IMR-90 (cell line): ENCODE measurements at regions not wholly inside any gene's neighbourhood (a gene's known extent, or its start where the extent isn't known, plus 50 kb on each side); places are given as distances from the start of the nearest gene placed in this dataset.

Experiments
- ATAC-seq: fragments of 200-7000 bp; cut with Tn5 transposase; 2 replicates; pipeline ENCODE4 v1.9.1; 2020; ENCODE audit warnings: low read depth, mild to moderate bottlenecking, moderate library complexity
- BruUV-seq: library from RNA; stranded (reverse); fragments of 400-500 nt; replicated peaks from 2 replicates; lab custom pipeline; 2021; lab: Mats Ljungman, UMichigan
- CTCF ChIA-PET: fragments of 300-600 bp; formaldehyde crosslinking; extraction: SDS; loops from one replicate; lab custom pipeline; 2021; ENCODE audit warnings: antibody characterized with exemption; lab: Yijun Ruan, JAX
- POLR2A ChIA-PET: fragments of 300-600 bp; sonication (Branson Sonifier 250); formaldehyde crosslinking; loops from one replicate; lab custom pipeline; 2022; ENCODE audit warnings: antibody characterized with exemption; ENCODE audit not compliant: unreplicated experiment; lab: Charles Lee
- DNase-seq: peaks from one replicate; pipeline ENCODE4 v3.0.0; 2013
- H2AFZ ChIP-seq: replicated peaks from 2 replicates; pipeline ENCODE3; 2013; ENCODE audit warnings: low read length, mild to moderate bottlenecking; ENCODE audit not compliant: poor library complexity
- H2AK5ac ChIP-seq: 2 replicates; pipeline ENCODE4 v1.6.1; 2013; ENCODE audit warnings: low read depth, low read length, inconsistent platforms
- H2AK9ac ChIP-seq: replicated peaks from 2 replicates; pipeline ENCODE3; 2013; ENCODE audit warnings: mild to moderate bottlenecking, low read depth, low read length, moderate library complexity; ENCODE audit not compliant: poor library complexity
- H2BK120ac ChIP-seq: 2 replicates; pipeline ENCODE4 v1.6.1; 2013; ENCODE audit warnings: low read depth, low read length, inconsistent platforms
- H2BK15ac ChIP-seq: 3 replicates; pipeline ENCODE4 v1.6.1; 2013; ENCODE audit warnings: low read depth, low read length, inconsistent platforms
- H2BK20ac ChIP-seq: 2 replicates; pipeline ENCODE4 v1.6.1; 2013; ENCODE audit warnings: low read depth, mild to moderate bottlenecking, inconsistent platforms, low read length, moderate library complexity
- H2BK5ac ChIP-seq: 2 replicates; pipeline ENCODE4 v1.6.1; 2013; ENCODE audit warnings: mild to moderate bottlenecking, low read depth, low read length, inconsistent platforms; ENCODE audit not compliant: poor library complexity, severe bottlenecking
- H3K14ac ChIP-seq: replicated peaks from 2 replicates; pipeline ENCODE4 v1.6.1; 2013; ENCODE audit warnings: low read depth, low read length, inconsistent platforms
- H3K18ac ChIP-seq: 2 replicates; pipeline ENCODE4 v1.6.1; 2013; ENCODE audit warnings: low read depth, low read length, control low read depth
- H3K23ac ChIP-seq: 2 replicates; pipeline ENCODE4 v1.6.1; 2013; ENCODE audit warnings: low read depth, low read length, inconsistent platforms
- H3K27ac ChIP-seq: 2 replicates; pipeline ENCODE4 v1.5.1; 2013; ENCODE audit warnings: mild to moderate bottlenecking, control low read depth, low read length; ENCODE audit not compliant: insufficient read depth
- H3K27me3 ChIP-seq: 2 replicates; pipeline ENCODE4 v1.6.1; 2013; ENCODE audit warnings: low read length; ENCODE audit not compliant: control insufficient read depth, insufficient read depth
- H3K36me3 ChIP-seq: 2 replicates; pipeline ENCODE4 v1.6.1; 2013; ENCODE audit warnings: low read length, mixed read lengths; ENCODE audit not compliant: control insufficient read depth, insufficient read depth
- H3K4ac ChIP-seq: 2 replicates; pipeline ENCODE4 v1.6.1; 2013; ENCODE audit warnings: low read depth, low read length, inconsistent platforms
- H3K4me1 ChIP-seq: 2 replicates; pipeline ENCODE4 v1.6.1; 2013; ENCODE audit warnings: low read length, mixed read lengths; ENCODE audit not compliant: control insufficient read depth, insufficient read depth
- H3K4me2 ChIP-seq: 2 replicates; pipeline ENCODE4 v1.6.1; 2013; ENCODE audit warnings: low read depth, mild to moderate bottlenecking, control low read depth, low read length, moderate library complexity
- H3K4me3 ChIP-seq: 2 replicates; pipeline ENCODE4 v1.5.1; 2013; ENCODE audit warnings: low read depth, mild to moderate bottlenecking, control low read depth, low read length, moderate library complexity; ENCODE audit not compliant: insufficient read depth
- H3K56ac ChIP-seq: 2 replicates; pipeline ENCODE4 v1.6.1; 2013; ENCODE audit warnings: low read length, inconsistent platforms; ENCODE audit not compliant: insufficient read depth; ENCODE audit errors: extremely low read depth
- H3K79me1 ChIP-seq, 2 experiments: 2 replicates each; pipeline ENCODE4 v1.6.1; 2013; ENCODE audit warnings: low read length in 2 of 2, inconsistent platforms in 1 of 2, low read depth in 1 of 2
- H3K9ac ChIP-seq: 2 replicates; pipeline ENCODE4 v1.6.1; 2013; ENCODE audit warnings: low read depth, low read length, control low read depth
- H3K9me1 ChIP-seq: 2 replicates; pipeline ENCODE4 v1.6.1; 2013; ENCODE audit warnings: low read length, inconsistent platforms; ENCODE audit not compliant: insufficient read depth
- H3K9me3 ChIP-seq: 2 replicates; pipeline ENCODE4 v1.6.1; 2013; ENCODE audit warnings: low read length; ENCODE audit not compliant: control insufficient read depth, insufficient read depth
- H4K20me1 ChIP-seq: 2 replicates; pipeline ENCODE4 v1.6.1; 2013; ENCODE audit warnings: low read length, inconsistent platforms; ENCODE audit not compliant: insufficient read depth
- H4K5ac ChIP-seq: 2 replicates; pipeline ENCODE4 v1.6.1; 2013; ENCODE audit warnings: mild to moderate bottlenecking, low read depth, low read length, control low read depth
- H4K8ac ChIP-seq, 2 experiments: 2 replicates each; pipeline ENCODE4 v1.6.1; 2013; ENCODE audit warnings: low read depth in 2 of 2, low read length in 2 of 2, control low read depth in 1 of 2, inconsistent platforms in 1 of 2
- H4K91ac ChIP-seq: 2 replicates; pipeline ENCODE4 v1.6.1; 2013; ENCODE audit warnings: low read depth, low read length, inconsistent platforms; ENCODE audit not compliant: insufficient read depth
- CEBPB ChIP-seq: IDR thresholded peaks from 2 replicates; pipeline ENCODE4 v1.6.1; 2012; ENCODE audit warnings: low read depth, low read length, improper control_type of control experiment
- CHD1 ChIP-seq: IDR thresholded peaks from 2 replicates; pipeline ENCODE4 v1.6.1; 2012; ENCODE audit warnings: low read depth, low read length, improper control_type of control experiment
- MAZ ChIP-seq: IDR thresholded peaks from 2 replicates; pipeline ENCODE4 v1.6.1; 2012; ENCODE audit warnings: low read depth, mild to moderate bottlenecking, low read length, improper control_type of control experiment, moderate library complexity, borderline replicate concordance
- MXI1 ChIP-seq: IDR thresholded peaks from 2 replicates; pipeline ENCODE4 v1.6.1; 2012; ENCODE audit warnings: low read depth, mild to moderate bottlenecking, low read length, moderate library complexity, borderline replicate concordance
- NFE2L2 ChIP-seq: fragments of 150-350 bp; IDR thresholded peaks from 2 replicates; pipeline ENCODE4 v1.6.1; 2016; ENCODE audit warnings: low read depth, mild to moderate bottlenecking, low read length
- RCOR1 ChIP-seq: IDR thresholded peaks from 2 replicates; pipeline ENCODE4 v1.6.1; 2012; ENCODE audit warnings: mild to moderate bottlenecking, low read length, improper control_type of control experiment; ENCODE audit not compliant: insufficient replicate concordance
- SMC3 ChIP-seq: fragments of 150-350 bp; IDR thresholded peaks from 2 replicates; pipeline ENCODE4 v1.6.1; 2016; ENCODE audit warnings: low read depth, mild to moderate bottlenecking, antibody characterized with exemption, low read length, moderate library complexity
- WGBS, 2 experiments: methylation state at CpG; one replicate each; pipeline versions ENCODE4 v1.1.5 to v1.1.7; 2013; ENCODE audit warnings: missing lambda C conversion rate in 2 of 2; ENCODE audit not compliant: insufficient read length in 1 of 2; ENCODE audit errors: extremely low coverage in 2 of 2; 5-methylcytosine and 5-hydroxymethylcytosine counted together
- dilution Hi-C: fragments of 300-500 bp; cut with HindIII; formaldehyde crosslinking; loops from one replicate; pipeline ENCODE4 v1.14.3; 2018; ENCODE audit warnings: low sequenced_read_pairs; ENCODE audit not compliant: unreplicated experiment
- in situ Hi-C: fragments of 300-500 bp; cut with MboI; formaldehyde crosslinking; loops from 3 replicates; pipeline ENCODE4 v1.14.3; 2019; ENCODE audit warnings: low sequenced_read_pairs, inconsistent platforms, mixed read lengths
- intact Hi-C: fragments of 100-400 bp; cut with micrococcal nuclease; formaldehyde crosslinking; loops from 2 replicates; pipeline ENCODE4 v1.10.0; 2022
- TF ChIP-seq, protein P1 (sequence below): conservative IDR thresholded peaks from 2 replicates; pipeline ENCODE4 v1.5.1; 2012; ENCODE audit warnings: mild to moderate bottlenecking, low read depth, low read length, improper control_type of control experiment
- TF ChIP-seq, protein P2 (sequence below): fragments of 150-350 bp; IDR thresholded peaks from 2 replicates; pipeline ENCODE4 v1.6.1; 2017; ENCODE audit warnings: mild to moderate bottlenecking, antibody characterized with exemption, low read length, low read depth

DNA sequence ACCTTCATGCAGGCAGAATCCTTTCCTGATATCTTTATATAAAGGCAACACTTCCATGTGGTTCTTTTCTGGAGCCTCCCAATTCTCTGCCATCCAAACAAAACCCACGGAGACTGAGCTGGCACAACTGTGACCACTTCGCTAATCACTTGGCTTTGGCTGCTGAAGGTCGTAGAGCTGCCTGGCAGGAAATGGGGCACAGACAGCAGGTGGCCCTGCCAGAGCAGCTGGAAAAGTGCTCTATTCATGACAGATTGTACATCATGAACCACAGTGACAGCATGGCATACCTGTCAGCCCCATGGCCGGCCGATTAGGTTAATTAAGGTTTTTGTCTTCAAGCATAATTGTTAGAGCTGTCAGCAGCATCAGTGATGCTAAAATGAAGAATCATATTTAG is 141.9 kb upstream of the ANKRD55 start:
- intact Hi-C loops (no loop called here), in situ Hi-C loops (no loop called here), dilution Hi-C loops (no loop called here)
- no peak for DNase-seq
- no peaks in the 10 kb centered on the region for H3K9me1 ChIP-seq
- ChIA-PET CTCF (interaction anchor here (1.1 kb wide), 1 partner anchor 40 kb away, joined by 3 read pairs; no protein-coding TSS in a partner anchor), POLR2A (no interaction called here)
- no peak overlapping the region for H3K23ac ChIP-seq
- H3K9me3 ChIP-seq, result peaks cover 5% of the 10 kb centered on the region; the same call in 1 of the 2 replicates
- H3K4me3 ChIP-seq, result no peak overlapping the region
- WGBS, 2 experiments, result no CpG with 5 or more reads among the region's 5 CpGs
- no peaks in the 10 kb centered on the region for H3K36me3 ChIP-seq
- H2AK9ac ChIP-seq, result no peak overlapping the region
- no peak overlapping the region for H4K8ac ChIP-seq
- no peak overlapping the region for H3K18ac ChIP-seq
- H4K91ac ChIP-seq, result no peak overlapping the region
- no peaks in the 10 kb centered on the region for H3K79me1 ChIP-seq
- no peak overlapping the region for H3K4me2 ChIP-seq
- BruUV-seq, result no TSS peak
- no peak for ATAC-seq
- H3K14ac ChIP-seq, result no peak overlapping the region
- no peak overlapping the region for H2AK5ac ChIP-seq
- no peak overlapping the region for H3K4ac ChIP-seq
- no peak overlapping the region for H2AFZ ChIP-seq
- TF ChIP-seq, protein P1, sequence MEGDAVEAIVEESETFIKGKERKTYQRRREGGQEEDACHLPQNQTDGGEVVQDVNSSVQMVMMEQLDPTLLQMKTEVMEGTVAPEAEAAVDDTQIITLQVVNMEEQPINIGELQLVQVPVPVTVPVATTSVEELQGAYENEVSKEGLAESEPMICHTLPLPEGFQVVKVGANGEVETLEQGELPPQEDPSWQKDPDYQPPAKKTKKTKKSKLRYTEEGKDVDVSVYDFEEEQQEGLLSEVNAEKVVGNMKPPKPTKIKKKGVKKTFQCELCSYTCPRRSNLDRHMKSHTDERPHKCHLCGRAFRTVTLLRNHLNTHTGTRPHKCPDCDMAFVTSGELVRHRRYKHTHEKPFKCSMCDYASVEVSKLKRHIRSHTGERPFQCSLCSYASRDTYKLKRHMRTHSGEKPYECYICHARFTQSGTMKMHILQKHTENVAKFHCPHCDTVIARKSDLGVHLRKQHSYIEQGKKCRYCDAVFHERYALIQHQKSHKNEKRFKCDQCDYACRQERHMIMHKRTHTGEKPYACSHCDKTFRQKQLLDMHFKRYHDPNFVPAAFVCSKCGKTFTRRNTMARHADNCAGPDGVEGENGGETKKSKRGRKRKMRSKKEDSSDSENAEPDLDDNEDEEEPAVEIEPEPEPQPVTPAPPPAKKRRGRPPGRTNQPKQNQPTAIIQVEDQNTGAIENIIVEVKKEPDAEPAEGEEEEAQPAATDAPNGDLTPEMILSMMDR, result no peak
- TF ChIP-seq NFE2L2 (no peak), MAZ (no peak), MXI1 (no peak), SMC3 (no peak), CHD1 (no peak), RCOR1 (no peak), CEBPB (no peak)
- TF ChIP-seq, protein P2, sequence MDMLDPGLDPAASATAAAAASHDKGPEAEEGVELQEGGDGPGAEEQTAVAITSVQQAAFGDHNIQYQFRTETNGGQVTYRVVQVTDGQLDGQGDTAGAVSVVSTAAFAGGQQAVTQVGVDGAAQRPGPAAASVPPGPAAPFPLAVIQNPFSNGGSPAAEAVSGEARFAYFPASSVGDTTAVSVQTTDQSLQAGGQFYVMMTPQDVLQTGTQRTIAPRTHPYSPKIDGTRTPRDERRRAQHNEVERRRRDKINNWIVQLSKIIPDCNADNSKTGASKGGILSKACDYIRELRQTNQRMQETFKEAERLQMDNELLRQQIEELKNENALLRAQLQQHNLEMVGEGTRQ, result no peak
- H3K9ac ChIP-seq, result no peak overlapping the region
- no peak overlapping the region for H2BK15ac ChIP-seq
- no peaks in the 10 kb centered on the region for H3K4me1 ChIP-seq
- no peak overlapping the region for H2BK5ac ChIP-seq
- no peak overlapping the region for H3K56ac ChIP-seq
- no peaks in the 10 kb centered on the region for H4K20me1 ChIP-seq
- H4K5ac ChIP-seq, result no peak overlapping the region
- no peak overlapping the region for H3K27ac ChIP-seq
- H2BK120ac ChIP-seq, result no peak overlapping the region
- H2BK20ac ChIP-seq, result no peak overlapping the region
- H3K27me3 ChIP-seq, result no peaks in the 10 kb centered on the region
